Coronary artery (tissue), 2 donors: ENCODE measurements at regions not wholly inside any gene's neighbourhood (a gene's known extent, or its start where the extent isn't known, plus 50 kb on each side); places are given as distances from the start of the nearest gene placed in this dataset.

ENCODE experiments used
- DNase-seq: peaks from one replicate; pipeline ENCODE4 v3.0.0-alpha.2; 2017; ENCODE audit warnings: low spot score
- H3K27ac ChIP-seq, 2 donors: fragments of 200-600 bp; sonication (generic); one replicate each; pipeline ENCODE4 v1.5.1; 2016 to 2019
- H3K4me3 ChIP-seq: fragments of 200-600 bp; sonication (generic); 2 replicates; pipeline ENCODE4 v1.5.1; 2016; ENCODE audit warnings: mild to moderate bottlenecking, moderate library complexity
- CTCF ChIP-seq: fragments of 200-600 bp; sonication (generic); IDR thresholded peaks from one replicate; pipeline ENCODE4 v1.5.1; 2019; ENCODE audit warnings: antibody characterized with exemption

GRCh38 chr2:188158337-188159100, 133.2 kb upstream of the GULP1 start:
- Histone ChIP-seq H3K27ac (no peak overlapping the region), H3K4me3 (no peak overlapping the region)
- no peak for TF ChIP-seq CTCF
- no peak for DNase-seq

GRCh38 chr2:188159484-188159883, 132.2 kb upstream of the GULP1 start:
- Histone ChIP-seq H3K27ac (no peak overlapping the region), H3K4me3 (no peak overlapping the region)
- TF ChIP-seq CTCF: no peak
- no peak for DNase-seq

GRCh38 chr2:188170356-188170755, 121.3 kb upstream of the GULP1 start:
- no peak for TF ChIP-seq CTCF
- no peak overlapping the region for H3K4me3 ChIP-seq
- no peak overlapping the region for H3K27ac ChIP-seq
- no peak for DNase-seq

- Histone ChIP-seq H3K4me3 (no peak overlapping the region), H3K27ac (no peak overlapping the region)
- no peak for TF ChIP-seq CTCF
- no peak for DNase-seq
Measured at GRCh38 chr2:188176620-188177019, 115.1 kb upstream of the GULP1 start.

GRCh38 chr2:188181067-188181838, 110.4 kb upstream of the GULP1 start:
- no peak overlapping the region for H3K4me3 ChIP-seq
- TF ChIP-seq CTCF: no peak
- no peak overlapping the region for H3K27ac ChIP-seq
- DNase-seq: no peak

- Histone ChIP-seq H3K4me3 (no peak overlapping the region), H3K27ac (no peak overlapping the region)
- TF ChIP-seq CTCF: no peak
- no peak for DNase-seq
Measured at GRCh38 chr2:188181884-188182283, 109.8 kb upstream of the GULP1 start.

GRCh38 chr2:188187726-188188125, 103.9 kb upstream of the GULP1 start:
- Histone ChIP-seq H3K27ac (no peak overlapping the region), H3K4me3 (no peak overlapping the region)
- TF ChIP-seq CTCF: no peak
- DNase-seq: no peak
